Lower lobe of right lung (tissue), 2 donors: ENCODE measurements at regions not wholly inside any gene's neighbourhood (a gene's known extent, or its start where the extent isn't known, plus 50 kb on each side); places are given as distances from the start of the nearest gene placed in this dataset.

Source experiments
- ATAC-seq, 2 donors: fragments of 200-7000 bp; cut with Tn5 transposase; one replicate each; pipeline ENCODE4 v1.9.1; 2020 to 2022; ENCODE audit warnings: mild to moderate bottlenecking in 2 of 2, moderate library complexity in 2 of 2
- DNase-seq: peaks from one replicate; pipeline ENCODE4 v3.0.0-alpha.2; 2020
- H3K27ac ChIP-seq: fragments of 200-600 bp; one replicate; pipeline ENCODE4 v1.8.0; 2022
- H3K27me3 ChIP-seq: fragments of 200-600 bp; one replicate; pipeline ENCODE4 v1.8.0; 2022; ENCODE audit warnings: low read depth
- H3K36me3 ChIP-seq: fragments of 200-600 bp; one replicate; pipeline ENCODE4 v1.8.0; 2022; ENCODE audit warnings: mild to moderate bottlenecking
- H3K4me1 ChIP-seq: fragments of 200-600 bp; one replicate; pipeline ENCODE4 v1.8.0; 2022
- H3K4me3 ChIP-seq: fragments of 200-600 bp; one replicate; pipeline ENCODE4 v1.8.0; 2022; ENCODE audit warnings: mild to moderate bottlenecking
- H3K9me3 ChIP-seq: fragments of 200-600 bp; one replicate; pipeline ENCODE4 v1.8.0; 2022
- intact Hi-C: fragments of 100-400 bp; cut with DNase I; formaldehyde crosslinking; loops from one replicate; pipeline ENCODE4 v1.11.0; 2022
- TF ChIP-seq, protein P1 (sequence below): fragments of 200-600 bp; IDR thresholded peaks from one replicate; pipeline ENCODE4 v1.8.0; 2022; ENCODE audit warnings: antibody characterized with exemption, mild to moderate bottlenecking
- donor health status: DM: no; HTN: yes; CAD: no; lungs with severe emphysema.

DNA sequence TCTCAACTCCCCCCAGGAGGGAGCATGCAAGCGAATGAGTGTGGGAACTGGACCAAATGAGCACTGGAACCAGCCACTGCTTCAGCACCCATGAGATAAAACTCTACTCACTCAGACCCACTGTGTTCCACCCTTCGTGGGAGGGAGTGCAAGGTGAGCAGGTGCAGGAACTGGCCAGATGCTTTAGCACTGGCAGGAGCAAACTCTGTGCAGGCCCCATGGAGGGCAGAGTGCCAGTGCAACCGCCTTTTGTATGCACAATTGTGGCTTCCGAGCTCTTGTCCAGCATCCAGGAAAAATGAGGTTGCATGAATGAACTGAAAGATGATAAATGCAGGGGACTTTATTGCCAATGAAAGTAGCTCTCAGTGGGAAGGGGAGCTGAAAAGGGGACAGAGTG is 67.4 kb upstream of the CCDC112 start:
- Histone ChIP-seq H3K4me3 (no peak overlapping the region), H3K27me3 (no peaks in the 10 kb centered on the region), H3K36me3 (no peaks in the 10 kb centered on the region), H3K4me1 (no peaks in the 10 kb centered on the region), H3K9me3 (no peaks in the 10 kb centered on the region), H3K27ac (no peak overlapping the region)
- intact Hi-C loops, result no loop called here
- ATAC-seq, result no peak
- TF ChIP-seq, protein P1, sequence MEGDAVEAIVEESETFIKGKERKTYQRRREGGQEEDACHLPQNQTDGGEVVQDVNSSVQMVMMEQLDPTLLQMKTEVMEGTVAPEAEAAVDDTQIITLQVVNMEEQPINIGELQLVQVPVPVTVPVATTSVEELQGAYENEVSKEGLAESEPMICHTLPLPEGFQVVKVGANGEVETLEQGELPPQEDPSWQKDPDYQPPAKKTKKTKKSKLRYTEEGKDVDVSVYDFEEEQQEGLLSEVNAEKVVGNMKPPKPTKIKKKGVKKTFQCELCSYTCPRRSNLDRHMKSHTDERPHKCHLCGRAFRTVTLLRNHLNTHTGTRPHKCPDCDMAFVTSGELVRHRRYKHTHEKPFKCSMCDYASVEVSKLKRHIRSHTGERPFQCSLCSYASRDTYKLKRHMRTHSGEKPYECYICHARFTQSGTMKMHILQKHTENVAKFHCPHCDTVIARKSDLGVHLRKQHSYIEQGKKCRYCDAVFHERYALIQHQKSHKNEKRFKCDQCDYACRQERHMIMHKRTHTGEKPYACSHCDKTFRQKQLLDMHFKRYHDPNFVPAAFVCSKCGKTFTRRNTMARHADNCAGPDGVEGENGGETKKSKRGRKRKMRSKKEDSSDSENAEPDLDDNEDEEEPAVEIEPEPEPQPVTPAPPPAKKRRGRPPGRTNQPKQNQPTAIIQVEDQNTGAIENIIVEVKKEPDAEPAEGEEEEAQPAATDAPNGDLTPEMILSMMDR, result no peak
- DNase-seq, result no peak

DNA sequence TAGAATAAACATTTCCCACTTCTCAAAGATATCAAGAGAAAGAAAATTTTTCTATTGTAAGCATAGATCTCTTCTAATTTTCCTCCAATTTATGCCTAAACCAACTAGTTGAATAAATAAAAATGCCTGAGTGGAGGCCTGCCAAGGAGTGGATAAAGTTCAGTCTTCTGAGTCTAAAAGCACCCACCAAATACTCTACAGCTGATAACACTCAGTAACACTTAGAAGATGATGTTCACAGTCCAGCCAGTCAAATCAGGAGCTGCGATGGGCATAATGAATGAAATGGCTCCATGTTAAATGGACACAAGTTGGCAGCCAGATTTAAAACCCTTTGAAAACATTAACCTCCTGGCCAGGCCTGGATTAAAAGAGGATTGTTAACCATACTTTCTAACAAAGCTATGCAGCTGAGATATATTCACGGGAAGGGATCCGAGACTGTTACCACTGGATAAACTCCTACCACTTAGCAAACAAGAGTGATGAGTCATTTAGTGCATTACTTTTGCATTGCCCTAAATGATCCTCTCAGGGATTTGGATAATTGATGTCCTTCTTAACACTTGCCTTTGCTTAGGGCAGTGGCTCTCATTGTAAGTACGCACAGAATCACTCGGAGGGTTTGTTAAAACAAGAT is 63.7 kb upstream of the CCDC112 start:
- H3K4me3 ChIP-seq, result no peak overlapping the region
- no peaks in the 10 kb centered on the region for H3K4me1 ChIP-seq
- intact Hi-C loops, result no loop called here
- TF ChIP-seq, protein P1, result no peak
- no peak overlapping the region for H3K27ac ChIP-seq
- no peaks in the 10 kb centered on the region for H3K9me3 ChIP-seq
- no peaks in the 10 kb centered on the region for H3K27me3 ChIP-seq
- H3K36me3 ChIP-seq, result no peaks in the 10 kb centered on the region
- DNase-seq (no peak), ATAC-seq (no peak)

DNA sequence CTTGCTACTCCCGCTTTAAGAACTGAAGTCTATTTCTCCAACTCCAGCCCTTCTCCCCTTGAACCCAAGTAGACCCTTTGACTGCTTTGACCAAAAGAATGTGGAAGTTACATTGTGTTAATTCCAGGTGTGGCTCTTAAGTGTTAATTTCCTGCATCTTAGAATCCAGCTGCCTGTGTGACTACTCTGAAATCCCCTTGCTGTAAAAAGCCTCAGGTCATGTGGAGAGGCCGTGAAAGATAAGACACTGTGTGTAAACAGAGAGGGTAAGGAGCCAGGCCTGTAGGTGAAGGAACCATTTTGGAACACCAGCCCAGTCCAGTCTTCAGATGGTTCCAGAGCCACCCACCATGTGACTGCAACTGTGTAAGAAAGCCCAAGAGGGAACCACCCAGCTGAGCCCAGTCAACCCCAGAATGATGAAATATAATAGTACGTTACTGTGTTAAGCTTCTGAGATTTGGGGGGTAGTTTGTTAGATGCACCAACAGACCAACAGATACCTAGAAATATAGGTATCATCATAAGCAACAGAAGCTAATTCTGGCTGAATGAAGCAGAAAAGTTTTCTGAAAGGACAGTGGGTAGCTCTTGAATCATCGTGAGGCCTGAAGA is 59.4 kb upstream of the CCDC112 start:
- Histone ChIP-seq H3K4me3 (no peak overlapping the region), H3K4me1 (no peaks in the 10 kb centered on the region), H3K27ac (no peak overlapping the region), H3K36me3 (no peaks in the 10 kb centered on the region), H3K9me3 (no peaks in the 10 kb centered on the region), H3K27me3 (no peaks in the 10 kb centered on the region)
- DNase-seq (no peak), ATAC-seq (no peak)
- intact Hi-C loops, result no loop called here
- TF ChIP-seq, protein P1, result no peak

DNA sequence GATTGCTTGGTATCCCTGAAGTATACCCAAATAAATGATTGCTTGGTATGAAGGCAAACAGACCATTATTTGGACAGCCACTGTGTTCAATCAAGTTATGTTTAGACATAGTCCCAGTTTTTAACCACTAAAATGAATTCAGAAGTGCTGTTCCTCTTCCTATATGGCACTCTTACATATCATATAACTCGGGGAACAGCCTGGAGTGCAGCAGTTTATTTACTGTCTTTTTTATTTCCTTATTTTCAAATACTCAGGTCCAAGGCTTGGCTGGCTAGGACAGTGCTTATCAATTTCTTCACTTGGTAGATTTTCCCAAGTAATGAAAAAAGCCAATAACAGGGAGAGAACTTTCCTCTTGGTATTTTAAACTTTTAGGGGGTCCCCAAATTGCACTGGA is 58.6 kb upstream of the CCDC112 start:
- TF ChIP-seq, protein P1, result no peak
- intact Hi-C loops, result no loop called here
- Histone ChIP-seq H3K27me3 (no peaks in the 10 kb centered on the region), H3K4me1 (no peaks in the 10 kb centered on the region), H3K4me3 (no peak overlapping the region), H3K9me3 (no peaks in the 10 kb centered on the region), H3K27ac (no peak overlapping the region), H3K36me3 (no peaks in the 10 kb centered on the region)
- no peak for DNase-seq
- no peak for ATAC-seq

DNA sequence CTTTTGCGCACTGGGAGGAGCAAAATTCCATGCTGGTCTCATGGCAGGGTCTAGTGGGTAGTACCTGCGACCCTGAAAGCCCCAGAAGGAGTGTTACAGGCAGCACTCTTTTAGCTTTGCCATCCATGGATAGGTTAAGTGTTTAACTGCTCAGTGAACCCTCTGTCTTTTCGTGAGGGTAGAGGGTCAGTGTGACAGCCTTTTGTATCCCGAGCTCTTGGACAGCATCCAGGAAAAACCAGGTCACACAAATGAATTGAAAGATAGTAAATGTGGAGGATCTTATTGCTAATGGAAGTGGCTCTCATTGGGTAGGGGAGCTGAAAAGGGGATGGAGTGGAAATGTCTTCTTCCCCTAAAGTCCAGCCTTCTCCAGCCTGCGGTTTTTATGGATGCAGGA is 57.8 kb upstream of the CCDC112 start:
- TF ChIP-seq, protein P1, result no peak
- no peak for ATAC-seq
- intact Hi-C loops, result no loop called here
- Histone ChIP-seq H3K27me3 (no peaks in the 10 kb centered on the region), H3K4me1 (no peaks in the 10 kb centered on the region), H3K36me3 (no peaks in the 10 kb centered on the region), H3K9me3 (no peaks in the 10 kb centered on the region), H3K27ac (no peak overlapping the region), H3K4me3 (no peak overlapping the region)
- no peak for DNase-seq
